Spleen (tissue), 11 donors: ENCODE measurements at regions not wholly inside any gene's neighbourhood (a gene's known extent, or its start where the extent isn't known, plus 50 kb on each side); places are given as distances from the start of the nearest gene placed in this dataset.
"Not testable (repeated sequence)": the region's sequence is repeated elsewhere in the genome, so short reads cannot be mapped to it uniquely, and the experiment has no call there.

Experiments used
- DNase-seq: peaks from one replicate; pipeline ENCODE4 v3.0.0-alpha.2; 2020
- H3K27ac ChIP-seq, 8 donors: fragments of 200-600 bp; sonication (generic) in 7 of 8; 1 replicate in 4 of 8; 2 replicates in 4 of 8; pipeline versions ENCODE4 v1.5.0 to v1.8.0; 2016 to 2021; ENCODE audit warnings: inconsistent platforms in 4 of 8, mild to moderate bottlenecking in 4 of 8, moderate library complexity in 1 of 8
- H3K27me3 ChIP-seq, 7 donors: fragments of 200-600 bp; sonication (generic) in 6 of 7; replicated peaks in 1 of 7; 1 replicate in 4 of 7; 2 replicates in 3 of 7; pipeline versions ENCODE4 v1.5.0 to v1.8.0; 2016 to 2021; ENCODE audit warnings: inconsistent platforms in 3 of 7, mild to moderate bottlenecking in 1 of 7
- H3K36me3 ChIP-seq, 6 donors: fragments of 200-600 bp; sonication (generic) in 5 of 6; 1 replicate in 4 of 6; 2 replicates in 2 of 6; pipeline versions ENCODE4 v1.5.0 to v1.8.0; 2016 to 2021; ENCODE audit warnings: inconsistent platforms in 2 of 6
- H3K4me1 ChIP-seq, 6 donors: fragments of 200-600 bp; sonication (generic) in 5 of 6; 1 replicate in 3 of 6; 2 replicates in 3 of 6; pipeline versions ENCODE4 v1.5.0 to v1.8.0; 2016 to 2021; ENCODE audit warnings: inconsistent platforms in 3 of 6
- H3K4me3 ChIP-seq, 8 donors: fragments of 200-600 bp; sonication (generic) in 7 of 8; 1 replicate in 4 of 8; 2 replicates in 4 of 8; pipeline versions ENCODE4 v1.5.0 to v1.8.0; 2016 to 2021; ENCODE audit warnings: inconsistent platforms in 4 of 8, mild to moderate bottlenecking in 4 of 8, moderate library complexity in 2 of 8
- H3K9me3 ChIP-seq, 8 donors: fragments of 200-600 bp; sonication (generic) in 7 of 8; 1 replicate in 4 of 8; 2 replicates in 4 of 8; pipeline versions ENCODE4 v1.5.0 to v1.8.0; 2016 to 2021; ENCODE audit warnings: inconsistent platforms in 4 of 8
- CTCF ChIP-seq, 11 experiments: fragments of 200-600 bp in 7 of 11; fragments of 450-650 bp in 4 of 11; sonication (generic) in 4 of 11; IDR thresholded peaks in 8 of 11; conservative IDR thresholded peaks in 3 of 11; 1 replicate in 7 of 11; 2 replicates in 4 of 11; pipeline versions ENCODE4 v1.4.0 to v1.8.0; 2016 to 2021; ENCODE audit warnings: antibody characterized with exemption in 11 of 11, inconsistent platforms in 4 of 11, mild to moderate bottlenecking in 1 of 11
- POLR2A ChIP-seq, 3 donors: fragments of 450-650 bp; IDR thresholded peaks; one replicate each; pipeline ENCODE4 v1.5.1; 2017; ENCODE audit warnings: antibody characterized with exemption in 3 of 3, mild to moderate bottlenecking in 1 of 3
- POLR2AphosphoS5 ChIP-seq, 3 donors: sonication (generic); formaldehyde crosslinking; IDR thresholded peaks; one replicate each; pipeline ENCODE4 v1.5.1; 2017; ENCODE audit warnings: antibody characterized with exemption in 3 of 3
- WGBS, 5 donors: extraction: QIAGEN DNeasy Blood & Tissue Kit in 3 of 5; methylation state at CpG; one replicate each; pipeline versions ENCODE4 v1.1.5 to v1.1.7; 2013 to 2018; 5-methylcytosine and 5-hydroxymethylcytosine counted together
- intact Hi-C: fragments of 100-400 bp; cut with DNase I; formaldehyde crosslinking; loops from one replicate; pipeline ENCODE4 v1.15.0; 2023; ENCODE audit warnings: low total_unique reads
- donor health status: healthy with polysubstance abuse.
- donor health status: DM: no; HTN: no; CAD: no; lungs with moderate emphysema.
- donor health status: DM: no; HTN: no; CAD: no.
- donor health status: Bipolar disorder and iron deficiency.
- donor health status: healthy.
- donor health status: DM: no; HTN: no; CAD: no.
- donor health status: DM: yes; HTN: yes; CAD: no.

- no peak for DNase-seq
- 77 to 94% (median 88%) methylated on average over 3 of the region's 3 CpGs for WGBS, 5 donors
- Histone ChIP-seq H3K36me3 (no peaks in the 10 kb centered on the region), H3K4me3 (no peak overlapping the region), H3K27me3 (peaks cover 0 to 13% (median 0%) of the 10 kb centered on the region in 7 donors), H3K27ac (no peak overlapping the region), H3K9me3 (no peaks in the 10 kb centered on the region), H3K4me1 (no peaks in the 10 kb centered on the region)
- TF ChIP-seq POLR2A (IDR thresholded peaks at IDR 0.05) (no peak), POLR2AphosphoS5 (IDR thresholded peaks at IDR 0.05) (no peak), CTCF (IDR thresholded peaks at IDR 0.05 in 8 of 11, conservative IDR thresholded peaks at IDR 0.05 in 3 of 11) (no peak)
- intact Hi-C loops: loop anchor here (10.0 kb wide), 1 partner anchor 95 kb away; no protein-coding TSS in a partner anchor
Measured at GRCh38 chr19:34049944-34050343, 122.4 kb upstream of the LSM14A start.

- H3K4me3 ChIP-seq, H3K27ac ChIP-seq, DNase-seq, H3K4me1 ChIP-seq, intact Hi-C loops, H3K36me3 ChIP-seq, H3K9me3 ChIP-seq: not testable (repeated sequence)
- peaks cover 0 to 13% (median 0%) of the 10 kb centered on the region in 7 donors for H3K27me3 ChIP-seq
- 79 to 90% (median 80%) methylated on average over 3 of the region's 3 CpGs for WGBS, 5 donors
Measured at GRCh38 chr19:34050430-34050829, 121.9 kb upstream of the LSM14A start.

- H3K4me3 ChIP-seq: no peak overlapping the region
- 77 to 84% (median 79%) methylated on average over 3 of the region's 3 CpGs for WGBS, 5 donors
Measured at GRCh38 chr19:34051255-34051654, 121.0 kb upstream of the LSM14A start.

GRCh38 chr19:34057155-34057554 is 115.1 kb upstream of the LSM14A start:
- DNase-seq: no peak
- TF ChIP-seq CTCF (IDR thresholded peaks at IDR 0.05 in 8 of 11, conservative IDR thresholded peaks at IDR 0.05 in 3 of 11) (no peak), POLR2A (IDR thresholded peaks at IDR 0.05) (no peak), POLR2AphosphoS5 (IDR thresholded peaks at IDR 0.05) (no peak)
- peaks cover 0 to 7% (median 0%) of the 10 kb centered on the region in 7 donors for H3K27me3 ChIP-seq
- H3K4me1 ChIP-seq: no peaks in the 10 kb centered on the region
- H3K36me3 ChIP-seq: no peaks in the 10 kb centered on the region
- H3K27ac ChIP-seq: no peak overlapping the region
- WGBS, 5 donors: 86 to 99% (median 97%) methylated on average over 1 of the region's 1 CpG
- intact Hi-C loops: no loop called here
- H3K9me3 ChIP-seq: no peaks in the 10 kb centered on the region
- H3K4me3 ChIP-seq: no peak overlapping the region

More at GRCh38 chr19:34051255-34051654, 121.0 kb upstream of the LSM14A start:
- DNase-seq: no peak
- no peak overlapping the region for H3K27ac ChIP-seq
- H3K27me3 ChIP-seq: peaks cover 0 to 16% (median 0%) of the 10 kb centered on the region in 7 donors
- TF ChIP-seq POLR2A (IDR thresholded peaks at IDR 0.05) (no peak), CTCF (IDR thresholded peaks at IDR 0.05 in 8 of 11, conservative IDR thresholded peaks at IDR 0.05 in 3 of 11) (no peak), POLR2AphosphoS5 (IDR thresholded peaks at IDR 0.05) (no peak)
- H3K4me1 ChIP-seq: no peaks in the 10 kb centered on the region
- no peaks in the 10 kb centered on the region for H3K9me3 ChIP-seq
- intact Hi-C loops: no loop called here
- no peaks in the 10 kb centered on the region for H3K36me3 ChIP-seq
